Activated CD8-positive, alpha-beta T cell treated with anti-CD3 and anti-CD28 coated beads for 36 hours (primary cell): ENCODE measurements at regions not wholly inside any gene's neighbourhood (a gene's known extent, or its start where the extent isn't known, plus 50 kb on each side); places are given as distances from the start of the nearest gene placed in this dataset.
A peak's percentile ranks its signal among the peaks of the same experiment; 100 is the strongest.

ENCODE experiments used
- ATAC-seq: fragments of 200-7000 bp; cut with Tn5 transposase; one replicate; pipeline ENCODE4 v1.10.0; 2021; ENCODE audit warnings: mild to moderate bottlenecking, moderate library complexity
- CTCF ChIA-PET: fragments of 350-600 bp; sonication (Branson Sonifier 250); formaldehyde crosslinking; loops from one replicate; lab custom pipeline; 2021; ENCODE audit warnings: antibody characterized with exemption; lab: Charles Lee
- POLR2A ChIA-PET: fragments of 350-600 bp; sonication (Branson Sonifier 250); formaldehyde crosslinking; loops from one replicate; lab custom pipeline; 2021; ENCODE audit warnings: antibody characterized with exemption; lab: Charles Lee
- DNase-seq: peaks from one replicate; pipeline ENCODE4 v3.0.0-alpha.2; 2020
- H3K27ac Mint-ChIP-seq: one replicate; pipeline ENCODE4 v1.8.0; 2021; ENCODE audit warnings: mild to moderate bottlenecking, mixed read lengths
- H3K27me3 Mint-ChIP-seq: one replicate; pipeline ENCODE4 v1.8.0; 2021; ENCODE audit warnings: mixed read lengths
- H3K36me3 Mint-ChIP-seq: one replicate; pipeline ENCODE4 v1.8.0; 2021; ENCODE audit warnings: low read depth, mixed read lengths
- H3K4me1 Mint-ChIP-seq: one replicate; pipeline ENCODE4 v1.8.0; 2021; ENCODE audit warnings: low read depth, mixed read lengths
- H3K4me3 Mint-ChIP-seq: one replicate; pipeline ENCODE4 v1.8.0; 2021; ENCODE audit warnings: mild to moderate bottlenecking, moderate library complexity, mixed read lengths
- H3K9me3 Mint-ChIP-seq: one replicate; pipeline ENCODE4 v1.8.0; 2021; ENCODE audit warnings: mixed read lengths
- CTCF ChIP-seq: fragments of 200-600 bp; IDR thresholded peaks from one replicate; pipeline ENCODE4 v1.8.0; 2022; ENCODE audit warnings: antibody characterized with exemption, mild to moderate bottlenecking
- intact Hi-C: fragments of 100-400 bp; cut with micrococcal nuclease; formaldehyde crosslinking; loops from one replicate; pipeline ENCODE4 v1.10.0; 2022

- intact Hi-C loops = loop anchor here (2.0 to 10.0 kb wide), 5 partner anchors 41 to 482 kb away; no protein-coding TSS in a partner anchor
- peak; percentile 88 for ATAC-seq
- Mint-ChIP-seq H3K4me1 (peaks cover 76% of the 10 kb centered on the region), H3K27me3 (no peaks in the 10 kb centered on the region), H3K36me3 (peaks cover 14% of the 10 kb centered on the region), H3K27ac (peak overlapping the region; percentile 88), H3K4me3 (peak overlapping the region; percentile 38), H3K9me3 (peaks cover 7% of the 10 kb centered on the region)
- peak; percentile 82 for DNase-seq
- POLR2A ChIA-PET = interaction anchor here (0.9 kb wide), 1 partner anchor 309 kb away, joined by 4 read pairs; no protein-coding TSS in a partner anchor
- CTCF ChIA-PET = no interaction called here
- no peak for TF ChIP-seq CTCF
These were observed 307.9 kb upstream of the CBLB start for GRCh38 chr3:106176734-106177133.

GRCh38 chr3:106182950-106183511 is 314.2 kb upstream of the CBLB start:
- POLR2A ChIA-PET = interaction anchor here (1.1 kb wide), 1 partner anchor 325 kb away, joined by 3 read pairs; no protein-coding TSS in a partner anchor
- intact Hi-C loops = loop anchor here (10.0 kb wide), 1 partner anchor 428 kb away; no protein-coding TSS in a partner anchor
- Mint-ChIP-seq H3K4me3 (no peak overlapping the region), H3K9me3 (peaks cover 2% of the 10 kb centered on the region), H3K27me3 (no peaks in the 10 kb centered on the region), H3K4me1 (peaks cover 56% of the 10 kb centered on the region), H3K27ac (no peak overlapping the region), H3K36me3 (peaks cover 12% of the 10 kb centered on the region)
- ATAC-seq = no peak
- no peak for DNase-seq
- no peak for TF ChIP-seq CTCF
- CTCF ChIA-PET = no interaction called here

GRCh38 chr3:106183762-106184391 is 315.1 kb upstream of the CBLB start:
- H3K4me1 Mint-ChIP-seq = peaks cover 51% of the 10 kb centered on the region

GRCh38 chr3:106184540-106185457 is 316.0 kb upstream of the CBLB start:
- TF ChIP-seq CTCF = no peak

More at GRCh38 chr3:106183762-106184391, 315.1 kb upstream of the CBLB start:
- ATAC-seq = peak; percentile 40
- H3K4me3 Mint-ChIP-seq = no peak overlapping the region
- CTCF ChIA-PET = no interaction called here
- intact Hi-C loops = loop anchor here (10.0 kb wide), 1 partner anchor 429 kb away; no protein-coding TSS in a partner anchor
- peak overlapping the region; percentile 86 for H3K27ac Mint-ChIP-seq
- peaks cover 7% of the 10 kb centered on the region for H3K36me3 Mint-ChIP-seq
- TF ChIP-seq CTCF = no peak
- DNase-seq = no peak
- POLR2A ChIA-PET = interaction anchor here (1.1 kb wide), 1 partner anchor 326 kb away, joined by 3 read pairs; no protein-coding TSS in a partner anchor
- H3K9me3 Mint-ChIP-seq = peaks cover 2% of the 10 kb centered on the region
- H3K27me3 Mint-ChIP-seq = no peaks in the 10 kb centered on the region

More at GRCh38 chr3:106184540-106185457, 316.0 kb upstream of the CBLB start:
- H3K27ac Mint-ChIP-seq = peak overlapping the region; percentile 86
- H3K9me3 Mint-ChIP-seq = peaks cover 2% of the 10 kb centered on the region
- intact Hi-C loops = loop anchor here (10.0 kb wide), 1 partner anchor 430 kb away; no protein-coding TSS in a partner anchor
- CTCF ChIA-PET = interaction anchor here (0.9 kb wide), 1 partner anchor 24 kb away, joined by 3 read pairs; no protein-coding TSS in a partner anchor
- H3K36me3 Mint-ChIP-seq = peaks cover 5% of the 10 kb centered on the region
- no peak overlapping the region for H3K4me3 Mint-ChIP-seq
- peak; percentile 77 for ATAC-seq
- no peaks in the 10 kb centered on the region for H3K27me3 Mint-ChIP-seq
- POLR2A ChIA-PET = no interaction called here
- peaks cover 44% of the 10 kb centered on the region for H3K4me1 Mint-ChIP-seq
- DNase-seq = no peak
